ENCODE measurements at regions not wholly inside any gene's neighbourhood (a gene's known extent, or its start where the extent isn't known, plus 50 kb on each side); places are given as distances from the start of the nearest gene placed in this dataset.
"Not testable (repeated sequence)": the region's sequence is repeated elsewhere in the genome, so short reads cannot be mapped to it uniquely, and the experiment has no call there.

DNA sequence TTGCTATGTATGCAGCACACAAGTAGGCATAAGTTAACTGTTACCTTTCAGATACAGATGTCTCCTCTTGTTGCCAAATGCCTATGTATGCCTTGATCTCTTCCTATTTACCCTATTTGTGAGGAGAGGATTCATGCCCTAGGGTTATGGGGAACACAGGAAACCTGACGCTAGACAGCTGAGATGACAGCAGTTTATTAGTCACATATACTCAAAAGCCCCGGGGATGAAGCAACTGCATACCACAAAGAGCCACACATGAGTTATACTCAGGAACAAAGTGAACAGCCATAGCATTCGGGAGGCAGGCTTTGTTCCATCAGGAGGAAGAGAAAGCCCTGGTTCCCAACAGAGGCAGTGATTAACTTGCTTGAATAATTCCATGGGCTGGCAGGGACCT is 1011.7 kb upstream of the PCDH7 start:
- no peak for DNase-seq (ENCODE audit: low read depth)

DNA sequence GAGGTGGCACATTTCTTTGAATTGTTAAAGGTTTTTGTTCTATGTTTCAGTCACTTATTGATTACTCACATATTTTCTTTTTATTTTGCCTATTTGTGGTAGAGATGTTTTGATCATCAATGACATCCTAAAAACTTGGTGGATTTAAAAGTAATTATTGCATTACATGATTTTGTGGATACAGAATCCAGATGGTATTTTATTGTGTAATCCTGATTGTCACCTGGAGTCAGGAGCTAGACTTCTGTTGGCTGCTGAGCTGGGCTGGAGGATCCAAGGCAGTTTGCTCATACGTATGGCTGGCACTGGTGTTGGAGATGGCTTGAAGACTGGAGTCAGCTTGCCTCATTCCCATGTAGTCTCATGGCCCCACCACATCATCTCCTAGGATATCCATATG is 1009.6 kb upstream of the PCDH7 start:
- DNase-seq (ENCODE audit: low read depth): no peak

DNA sequence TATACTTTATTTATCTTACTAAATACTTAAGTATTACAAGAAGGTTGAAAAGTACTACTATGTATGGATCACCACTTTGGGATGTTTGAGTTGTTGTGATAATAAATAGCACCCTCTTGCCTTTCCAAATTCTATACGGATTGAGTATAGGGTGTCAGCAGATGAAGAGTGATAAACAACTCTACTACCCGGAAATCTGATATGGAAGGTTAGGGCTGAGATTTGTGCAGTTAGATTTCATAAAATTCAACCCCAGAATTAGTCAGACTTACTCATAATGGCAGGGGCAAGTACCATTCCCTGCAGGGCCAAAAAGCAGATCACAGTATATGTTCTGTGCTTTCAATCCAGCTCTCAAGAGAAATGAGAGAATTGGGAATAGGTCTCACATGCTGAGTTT is 1008.9 kb upstream of the PCDH7 start:
- DNase-seq (ENCODE audit: low read depth): no peak

DNA sequence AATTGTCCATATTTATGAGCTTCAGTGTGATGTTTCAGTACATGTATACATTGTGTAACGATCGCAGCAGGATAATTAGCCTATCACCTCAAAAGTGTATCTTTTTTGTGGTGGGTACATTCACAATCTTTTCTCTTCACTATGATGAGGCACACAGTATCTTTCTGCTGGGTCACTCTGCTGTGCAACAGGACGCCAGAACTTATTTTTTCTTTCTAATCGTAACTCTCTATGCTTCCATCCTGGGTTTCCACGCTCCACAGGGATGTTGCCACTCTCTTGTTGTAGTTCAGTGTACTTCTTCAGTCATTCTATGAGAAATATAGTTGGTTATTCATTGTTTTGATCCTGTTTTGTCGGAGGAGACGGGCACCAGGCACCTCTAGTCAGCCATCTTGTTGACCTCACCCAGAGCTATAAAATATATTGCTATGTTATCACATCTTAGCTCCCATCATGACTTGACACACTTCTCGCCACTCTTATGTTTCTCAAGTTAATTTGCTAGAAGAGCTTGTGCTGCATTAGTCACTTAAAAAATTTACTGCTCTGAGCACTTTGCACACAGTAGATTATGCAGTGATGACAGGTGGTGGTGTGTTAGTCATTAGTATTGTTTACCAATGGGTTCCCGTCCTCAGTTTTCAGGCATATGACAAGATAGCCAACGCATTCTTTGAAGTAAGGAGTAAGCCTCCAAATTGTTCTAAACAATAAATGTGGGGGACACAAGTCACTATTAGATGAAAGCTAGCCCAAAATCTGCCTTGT is 1002.7 kb upstream of the PCDH7 start:
- no peak for DNase-seq (ENCODE audit: low read depth)

DNA sequence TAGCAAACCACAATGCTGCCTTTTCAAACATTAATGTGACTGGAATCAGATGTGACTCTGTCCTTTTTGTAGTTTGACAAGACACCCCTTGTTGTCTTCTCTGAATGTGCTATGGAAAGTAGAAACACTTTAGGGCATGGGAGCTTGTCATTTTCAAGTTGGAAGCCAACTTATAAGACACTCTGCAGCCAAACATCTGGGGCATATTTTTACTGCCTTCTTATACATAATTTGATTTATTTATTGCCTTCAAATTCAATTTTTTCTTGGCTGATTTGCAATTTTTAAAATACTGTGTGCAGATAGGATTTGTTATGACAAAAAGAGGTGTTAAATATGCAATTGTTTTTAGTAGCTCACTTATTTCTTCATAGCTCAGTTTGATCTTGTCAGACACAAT is 1002.0 kb upstream of the PCDH7 start:
- DNase-seq (ENCODE audit: low read depth): no peak

DNA sequence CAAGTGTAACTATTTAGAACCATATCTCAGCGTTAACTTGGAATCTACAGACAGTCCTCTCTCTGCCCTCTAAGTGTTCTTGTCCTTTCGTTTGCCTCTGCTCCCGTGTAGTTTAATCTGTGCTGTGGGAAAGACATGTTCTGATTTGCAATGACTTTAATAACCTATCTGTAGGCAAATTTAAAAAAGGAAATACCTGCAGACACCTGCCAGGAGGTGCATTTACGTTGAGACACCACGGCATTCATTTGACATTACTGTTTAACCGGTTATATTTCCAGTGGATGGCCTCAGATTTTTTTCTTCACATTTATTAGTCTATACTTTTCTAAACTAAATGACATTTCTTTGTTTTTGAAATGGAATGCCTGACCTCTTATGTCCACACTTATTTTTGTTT is 997.9 kb upstream of the PCDH7 start:
- DNase-seq (ENCODE audit: low read depth): no peak

DNA sequence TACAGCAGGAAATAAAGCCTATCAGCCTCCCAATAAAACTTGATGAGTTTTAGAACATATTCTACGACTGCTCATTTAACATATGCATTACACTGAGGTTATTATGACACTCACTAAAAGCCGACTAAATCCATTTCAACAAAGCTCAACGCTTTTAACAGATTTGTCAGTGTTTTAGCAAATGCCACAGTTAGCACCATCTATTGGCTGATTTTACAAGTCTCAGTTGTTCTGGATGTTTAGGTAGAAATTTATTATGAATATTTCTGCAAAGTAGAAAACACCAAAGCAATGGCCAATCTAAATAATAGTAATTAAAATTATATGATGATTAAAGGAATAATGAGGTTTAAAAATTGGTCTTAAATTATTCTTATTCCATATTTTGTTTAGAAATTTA is 993.2 kb upstream of the PCDH7 start:
- no peak for DNase-seq (ENCODE audit: low read depth)

DNA sequence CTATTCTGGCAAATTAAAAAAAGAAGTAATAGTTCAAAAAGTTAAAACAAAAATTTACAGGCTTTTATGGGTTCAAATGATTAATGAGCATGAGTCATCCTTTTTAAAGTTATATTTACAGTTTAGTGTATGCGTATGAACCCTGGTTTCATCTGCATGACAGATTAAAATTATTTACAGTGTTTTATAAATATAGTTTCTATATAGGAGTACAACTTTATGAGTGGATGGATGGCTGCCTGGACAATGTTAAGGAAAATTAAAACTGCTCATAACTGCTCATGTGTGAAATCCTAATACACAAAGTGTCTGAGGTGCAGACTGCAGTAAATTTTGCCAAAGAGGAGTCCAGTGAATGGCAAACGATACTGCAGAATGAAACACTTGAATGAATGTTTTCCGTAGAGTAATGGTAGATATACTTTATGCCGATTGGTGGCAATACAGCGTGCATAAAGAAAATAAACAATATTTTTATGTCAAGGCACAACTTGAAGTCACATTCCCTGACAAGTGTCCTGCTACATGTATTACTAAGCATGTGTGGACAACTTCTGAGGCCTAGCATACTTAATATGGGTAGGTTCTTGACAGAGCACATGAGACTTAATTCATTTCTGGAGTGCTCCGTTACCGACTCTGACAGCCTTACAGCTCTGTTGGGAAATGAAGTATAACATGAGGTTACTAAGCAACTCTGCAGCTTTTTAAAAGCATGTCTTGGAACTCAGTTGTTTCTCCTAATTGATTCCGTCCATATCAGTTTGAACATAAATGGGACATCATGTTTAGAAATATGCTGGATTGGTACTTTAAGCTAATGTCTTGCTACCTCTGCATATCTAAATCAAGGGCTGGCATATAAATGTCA is 985.6 kb upstream of the PCDH7 start:
- DNase-seq (ENCODE audit: low read depth): no peak

DNA sequence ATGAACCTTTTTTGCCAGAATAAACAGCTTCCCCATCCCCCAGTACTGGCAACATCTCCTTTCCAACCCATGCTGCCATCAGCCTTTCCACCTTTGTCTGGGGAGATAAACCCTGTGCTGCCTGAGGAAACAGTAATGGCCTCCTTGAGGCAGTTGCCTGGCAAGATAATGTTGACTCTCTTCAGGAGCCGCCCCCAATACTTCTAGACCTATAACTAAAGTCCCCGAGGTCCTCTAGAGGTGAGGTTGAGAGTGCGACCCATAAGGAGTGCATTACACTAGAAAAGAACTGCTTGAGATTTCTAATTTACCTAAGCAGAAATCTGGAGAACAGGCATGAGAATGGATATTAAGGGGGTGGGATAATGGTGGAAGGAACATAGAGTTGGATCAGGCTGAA is 963.2 kb upstream of the PCDH7 start:
- DNase-seq (ENCODE audit: low read depth): no peak

DNA sequence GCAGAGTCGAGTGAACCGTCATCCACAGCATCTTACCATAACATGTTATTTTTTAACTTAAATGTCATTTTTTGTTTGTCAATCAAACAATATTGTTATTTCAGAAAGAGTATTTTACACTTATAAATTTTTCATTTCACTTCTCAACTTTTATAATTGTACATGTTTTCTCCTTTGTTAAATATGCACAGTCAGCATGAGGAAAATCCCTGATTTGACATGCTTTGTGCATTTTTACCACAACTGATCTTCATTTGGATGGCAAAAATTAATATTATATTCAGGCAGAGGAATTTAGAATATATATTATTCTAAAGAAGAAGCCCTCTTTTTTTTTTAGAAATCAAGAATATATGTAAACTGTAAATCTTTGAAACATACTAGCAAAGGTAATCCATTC is 958.0 kb upstream of the PCDH7 start:
- no peak for DNase-seq (ENCODE audit: low read depth)

DNA sequence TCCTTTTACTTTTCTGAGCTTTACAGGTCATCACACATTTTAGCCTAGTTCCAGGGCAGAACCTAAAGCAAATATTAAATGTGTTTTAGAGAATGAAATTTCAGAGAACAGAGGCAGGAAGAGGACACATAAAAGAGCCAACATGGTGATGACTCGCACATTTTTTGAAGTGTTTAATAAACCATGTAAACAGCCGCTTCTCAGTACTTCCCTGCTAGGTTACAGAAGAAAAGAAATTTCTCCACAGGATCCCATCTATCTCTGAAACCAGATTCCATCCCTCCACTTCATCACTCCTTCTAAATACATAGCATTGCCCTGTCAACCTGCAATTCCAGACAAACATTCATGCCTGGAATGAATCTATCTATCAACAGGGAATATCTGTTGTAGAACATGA is 949.5 kb upstream of the PCDH7 start:
- no peak for DNase-seq (ENCODE audit: low read depth)

DNA sequence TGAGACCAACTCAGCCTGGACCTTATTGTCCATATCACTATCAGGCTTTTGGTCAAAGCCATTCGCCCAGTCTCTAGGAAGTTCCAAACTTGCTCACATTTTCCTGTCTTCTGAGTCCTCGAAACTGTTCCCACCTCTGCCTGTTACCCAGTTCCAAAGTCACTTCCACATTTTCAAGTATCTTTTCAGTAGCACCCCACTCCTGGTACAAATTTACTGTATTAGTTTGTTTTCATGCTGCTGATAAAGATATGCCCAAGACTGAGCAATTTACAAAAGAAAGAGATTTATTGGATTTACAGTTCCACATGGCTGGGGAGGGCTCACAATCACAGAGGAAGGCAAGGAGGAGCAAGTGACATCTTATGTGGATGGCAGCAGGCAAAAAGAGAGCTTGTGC is 932.0 kb upstream of the PCDH7 start:
- DNase-seq (ENCODE audit: low read depth): not testable (repeated sequence)

DNA sequence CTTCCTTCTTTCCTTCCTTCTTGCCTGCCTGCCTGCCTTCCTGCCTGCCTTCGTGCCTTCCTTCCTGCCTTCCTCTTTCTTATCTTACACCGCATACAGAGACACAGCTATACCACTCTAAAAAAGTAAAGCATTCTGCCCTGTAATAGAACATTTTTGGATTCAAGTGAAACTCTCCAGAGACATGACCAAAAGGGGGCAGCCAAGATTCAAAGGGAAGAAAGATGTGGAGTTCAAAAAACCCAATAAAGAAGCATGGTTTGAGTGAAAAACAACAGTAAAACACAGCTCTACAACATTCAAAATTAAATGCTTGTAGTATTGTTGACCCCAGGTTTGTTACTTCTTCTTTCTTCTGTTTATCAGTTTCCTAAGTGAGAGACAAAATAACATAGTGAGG is 914.9 kb upstream of the PCDH7 start:
- DNase-seq (ENCODE audit: low read depth): no peak

DNA sequence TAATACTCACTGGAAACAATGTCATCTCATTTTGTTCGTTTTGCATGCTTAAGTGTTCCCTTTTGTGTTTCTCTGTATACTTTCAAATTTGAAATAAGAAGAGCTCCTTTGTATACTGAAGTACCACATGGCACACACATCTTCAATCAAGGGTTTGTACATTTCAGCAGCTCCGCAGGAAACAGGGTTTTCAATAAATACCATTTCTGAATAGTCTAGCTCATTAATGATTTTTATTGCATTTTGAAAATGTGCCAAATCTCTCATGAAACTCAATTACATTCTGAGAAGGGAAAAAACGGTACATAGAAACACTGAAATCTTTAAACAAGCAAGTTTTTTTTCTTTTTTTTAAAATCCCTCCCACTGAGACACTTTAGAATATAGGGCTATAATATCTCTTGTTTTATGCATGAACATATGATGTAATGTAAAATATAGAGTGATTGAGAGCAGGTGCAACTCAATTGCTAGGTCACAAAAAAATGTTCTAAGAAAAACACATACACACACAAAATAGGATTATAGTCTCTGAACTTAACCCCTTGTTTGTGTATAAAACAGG is 914.2 kb upstream of the PCDH7 start:
- no peak for DNase-seq (ENCODE audit: low read depth)

DNA sequence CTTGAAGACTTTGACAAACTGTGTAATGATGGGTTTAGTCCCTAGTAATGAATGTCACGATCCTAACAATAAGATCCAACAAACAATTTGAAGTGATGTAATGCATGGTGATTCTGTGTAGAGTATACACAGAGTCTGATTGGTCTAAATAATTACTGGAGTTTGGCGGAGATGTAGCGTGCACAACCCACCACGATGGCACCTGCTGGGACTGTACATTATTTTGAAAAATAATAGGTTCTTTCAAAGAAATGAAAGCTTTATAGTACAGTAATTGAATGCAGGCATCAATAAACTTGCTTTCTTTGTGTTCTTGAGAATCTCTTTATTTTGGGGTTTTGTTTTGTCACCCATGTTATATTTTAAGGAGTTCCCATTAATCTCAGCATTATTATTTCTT is 902.2 kb upstream of the PCDH7 start:
- no peak for DNase-seq (ENCODE audit: low read depth)

DNA sequence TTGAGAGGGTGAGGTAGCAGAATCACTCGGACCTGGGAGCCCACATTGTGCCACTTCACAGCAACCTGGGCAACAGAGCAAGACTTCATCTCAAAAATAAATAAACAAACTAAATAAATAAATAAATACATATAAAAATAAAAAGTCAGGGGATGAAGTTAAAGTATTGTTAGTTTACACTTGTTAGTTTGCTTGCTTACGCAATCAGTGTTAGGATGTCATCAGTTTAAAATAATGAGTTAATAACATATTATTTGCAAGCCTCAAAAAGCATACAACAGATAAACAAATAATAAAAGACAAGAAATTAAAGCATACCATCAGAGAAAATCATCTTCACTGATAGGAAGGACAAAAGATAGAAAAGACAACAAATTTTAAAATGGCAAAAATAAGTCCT is 891.1 kb upstream of the PCDH7 start:
- DNase-seq (ENCODE audit: low read depth): no peak

DNA sequence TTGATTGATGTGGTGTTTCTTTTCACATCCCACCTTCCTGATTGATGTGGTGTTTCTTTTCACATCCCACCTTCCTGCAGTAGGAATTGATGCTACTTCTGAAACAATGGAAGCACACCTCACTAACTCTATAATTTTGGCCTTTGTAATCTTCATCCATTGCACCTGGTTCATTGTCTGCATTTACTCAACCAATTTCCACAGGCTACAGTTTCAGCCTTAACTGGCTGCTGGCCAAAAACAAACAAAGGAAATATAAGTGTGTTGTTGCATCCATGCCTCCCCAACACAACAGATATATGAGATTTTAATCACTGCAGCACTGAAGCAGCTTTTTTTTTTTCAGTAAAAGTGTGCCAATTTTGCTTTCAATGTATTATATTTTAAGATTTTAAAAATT is 867.6 kb upstream of the PCDH7 start:
- no peak for DNase-seq (ENCODE audit: low read depth)

DNA sequence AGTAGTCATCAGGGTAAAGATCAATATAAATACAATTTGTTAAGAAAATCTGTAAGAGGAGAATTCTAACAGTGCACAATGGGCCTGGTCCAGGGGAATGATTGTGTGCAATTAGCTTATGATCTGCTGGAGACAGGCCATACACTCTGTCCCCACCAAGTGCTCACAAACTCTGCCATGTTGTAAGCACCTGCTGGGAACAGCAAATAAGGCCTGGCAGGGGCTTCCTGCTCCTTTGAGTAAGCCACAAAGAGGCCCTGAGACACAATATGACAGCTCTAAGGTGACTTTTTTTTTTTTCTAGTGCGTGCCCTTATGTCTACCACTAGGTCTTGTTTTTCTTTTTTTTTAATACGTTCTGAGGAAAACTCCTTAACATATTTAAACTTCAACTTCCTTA is 866.3 kb upstream of the PCDH7 start:
- no peak for DNase-seq (ENCODE audit: low read depth)

DNA sequence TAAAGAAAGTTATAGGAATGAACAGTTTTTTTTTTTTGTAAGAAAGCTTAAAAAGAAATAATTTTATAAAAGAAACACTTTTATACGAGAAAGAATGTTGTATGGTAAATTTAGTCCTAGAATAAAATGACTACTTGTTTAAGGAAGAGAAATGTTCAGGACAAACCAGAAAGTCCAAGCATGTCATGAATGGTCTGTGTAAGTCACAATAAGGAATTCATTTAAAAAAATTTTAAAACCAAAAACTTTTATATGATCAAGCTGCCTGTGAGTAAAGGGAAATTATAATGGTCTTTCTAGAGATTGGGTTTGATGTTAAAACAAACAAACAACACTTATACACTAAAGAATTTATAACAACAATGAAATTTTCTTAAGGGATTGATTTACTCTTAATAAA is 858.9 kb upstream of the PCDH7 start:
- DNase-seq (ENCODE audit: low read depth): no peak

DNA sequence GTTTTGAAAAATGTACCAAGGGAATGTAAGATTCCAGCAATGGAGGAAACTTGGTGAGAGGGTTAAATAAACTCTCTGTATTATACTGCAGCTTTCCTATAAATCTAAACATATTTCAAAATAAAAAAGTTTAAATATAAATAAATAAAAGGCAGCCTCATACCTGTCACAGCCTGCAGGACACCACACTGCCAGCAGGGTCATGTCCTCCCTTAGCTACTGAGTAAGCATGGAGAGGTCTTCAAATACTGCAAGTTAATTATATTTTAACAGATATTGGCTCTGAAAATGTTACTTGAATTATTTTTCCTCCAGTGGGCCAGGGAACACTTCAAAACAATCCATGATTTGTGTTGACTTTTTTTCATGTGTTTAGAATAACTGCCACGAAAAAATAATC is 852.8 kb upstream of the PCDH7 start:
- DNase-seq (ENCODE audit: low read depth): no peak

DNA sequence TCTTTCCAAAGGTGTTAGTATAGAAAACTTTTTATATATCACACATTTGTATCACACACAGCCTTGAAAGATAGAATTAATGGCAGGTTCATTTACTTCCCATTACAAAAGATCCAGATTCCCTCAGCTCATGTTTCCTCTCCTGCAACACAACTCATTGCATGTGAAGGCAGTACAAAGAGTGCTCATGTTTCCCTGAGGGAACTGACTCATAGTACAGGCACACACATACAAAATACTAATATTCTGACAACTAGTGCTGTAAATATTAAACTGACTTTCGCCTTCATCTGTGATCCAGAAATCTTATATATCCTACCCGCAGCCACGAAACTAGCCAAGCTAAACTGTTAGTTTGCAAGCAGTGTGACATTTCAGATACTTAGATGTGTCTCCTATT is 819.8 kb upstream of the PCDH7 start:
- DNase-seq (ENCODE audit: low read depth): no peak

DNA sequence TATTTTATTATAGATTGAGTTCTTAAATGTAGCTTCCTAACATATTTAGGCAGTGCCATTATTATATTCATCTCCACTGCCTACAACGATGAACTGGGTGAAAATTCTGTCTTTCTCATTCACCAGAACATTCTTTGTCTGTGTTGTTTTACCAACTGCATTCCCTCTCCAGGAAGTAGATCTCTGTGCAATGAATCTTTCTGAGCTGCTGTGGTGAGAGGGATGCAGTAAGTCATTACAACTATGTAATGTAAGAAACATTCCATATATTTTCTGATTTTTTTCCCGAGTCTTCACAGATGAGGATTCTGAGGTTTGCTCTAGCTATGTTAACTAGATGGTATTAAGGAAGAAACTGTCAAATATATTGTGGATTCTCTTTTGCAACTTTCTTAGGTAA is 811.9 kb upstream of the PCDH7 start:
- DNase-seq (ENCODE audit: low read depth): no peak

DNA sequence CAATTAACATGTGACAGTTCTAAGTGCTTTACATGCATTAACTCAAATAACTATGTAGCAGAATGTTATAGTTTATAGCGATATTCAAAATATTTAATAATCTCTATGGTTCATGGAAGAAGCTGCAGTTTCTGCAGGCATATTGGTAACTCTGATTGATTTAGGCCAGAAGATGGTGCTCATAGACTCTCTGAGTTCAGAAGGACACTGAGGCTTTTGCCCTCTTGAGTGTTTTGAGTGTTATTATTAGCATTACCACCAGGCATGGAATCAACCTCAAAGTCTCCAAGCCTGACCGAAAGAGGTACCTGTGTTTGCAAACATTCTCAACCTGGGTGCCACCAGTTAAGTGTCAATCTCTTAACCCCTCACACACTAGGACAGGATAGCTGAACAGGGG is 792.3 kb upstream of the PCDH7 start:
- no peak for DNase-seq (ENCODE audit: low read depth)

Data from stromal cell of bone marrow (primary cell).